SK-N-SH treated with all-trans-retinoic acid at 6 μM for 48 hours (cell line): ENCODE measurements at regions not wholly inside any gene's neighbourhood (a gene's known extent, or its start where the extent isn't known, plus 50 kb on each side); places are given as distances from the start of the nearest gene placed in this dataset.

Source experiments
- ATAC-seq: fragments of 200-7000 bp; cut with Tn5 transposase; 3 replicates; pipeline ENCODE4 v1.9.1; 2020; ENCODE audit warnings: mild to moderate bottlenecking, moderate library complexity
- BACH2 ChIP-seq: fragments of 250-450 bp; sonication (Bioruptor Pico); IDR thresholded peaks from 2 replicates; pipeline ENCODE4 v1.9.0; 2021; ENCODE audit warnings: mild to moderate bottlenecking, borderline replicate concordance
- CREB5 ChIP-seq: fragments of 250-450 bp; sonication (Bioruptor Pico); IDR thresholded peaks from 2 replicates; pipeline ENCODE4 v1.5.1; 2020; ENCODE audit warnings: low read depth, mild to moderate bottlenecking, moderate library complexity
- CSDC2 ChIP-seq: fragments of 250-450 bp; sonication (Bioruptor Pico); IDR thresholded peaks from 2 replicates; pipeline ENCODE4 v1.5.0; 2020; ENCODE audit warnings: mild to moderate bottlenecking, moderate library complexity
- CSRNP3 ChIP-seq: fragments of 250-450 bp; sonication (Bioruptor Pico); IDR thresholded peaks from 2 replicates; pipeline ENCODE4 v1.5.1; 2021; ENCODE audit warnings: mild to moderate bottlenecking, moderate library complexity
- ESRRG ChIP-seq: fragments of 250-450 bp; sonication (Bioruptor Pico); IDR thresholded peaks from 2 replicates; pipeline ENCODE4 v1.6.1; 2021; ENCODE audit warnings: mild to moderate bottlenecking
- GLIS3 ChIP-seq: fragments of 250-450 bp; sonication (Bioruptor Pico); IDR thresholded peaks from 2 replicates; pipeline ENCODE4 v1.5.0; 2020; ENCODE audit warnings: mild to moderate bottlenecking, moderate library complexity
- ISL1 ChIP-seq: fragments of 250-450 bp; sonication (Bioruptor Pico); IDR thresholded peaks from 2 replicates; pipeline ENCODE4 v2.1.2; 2022; ENCODE audit warnings: mild to moderate bottlenecking, moderate library complexity
- PATZ1 ChIP-seq: fragments of 250-450 bp; sonication (Bioruptor Pico); IDR thresholded peaks from 2 replicates; pipeline ENCODE4 v1.8.0; 2020; ENCODE audit warnings: mild to moderate bottlenecking, moderate library complexity, borderline replicate concordance
- POU6F1 ChIP-seq: fragments of 250-450 bp; sonication (Bioruptor Pico); IDR thresholded peaks from 2 replicates; pipeline ENCODE4 v1.8.0; 2021; ENCODE audit warnings: low read depth, mild to moderate bottlenecking, moderate library complexity, borderline replicate concordance
- PPARA ChIP-seq: fragments of 250-450 bp; sonication (Bioruptor Pico); IDR thresholded peaks from 2 replicates; pipeline ENCODE4 v1.5.0; 2020; ENCODE audit warnings: mild to moderate bottlenecking, borderline replicate concordance
- RARB ChIP-seq: fragments of 250-450 bp; sonication (Bioruptor Pico); IDR thresholded peaks from 2 replicates; pipeline ENCODE4 v1.8.0; 2021; ENCODE audit warnings: mild to moderate bottlenecking, moderate library complexity
- SNAI2 ChIP-seq: fragments of 250-450 bp; sonication (Bioruptor Pico); IDR thresholded peaks from 2 replicates; pipeline ENCODE4 v1.5.0; 2020; ENCODE audit warnings: mild to moderate bottlenecking, moderate library complexity
- TCF4 ChIP-seq: fragments of 250-450 bp; sonication (Bioruptor Pico); IDR thresholded peaks from 2 replicates; pipeline ENCODE4 v1.8.0; 2021; ENCODE audit warnings: mild to moderate bottlenecking, moderate library complexity, borderline replicate concordance
- TOX ChIP-seq: fragments of 250-450 bp; sonication (Bioruptor Pico); IDR thresholded peaks from 2 replicates; pipeline ENCODE4 v1.8.0; 2021; ENCODE audit warnings: mild to moderate bottlenecking, moderate library complexity, borderline replicate concordance
- TSHZ2 ChIP-seq: fragments of 250-450 bp; sonication (Bioruptor Pico); IDR thresholded peaks from 2 replicates; pipeline ENCODE4 v1.5.0; 2020; ENCODE audit warnings: mild to moderate bottlenecking, moderate library complexity
- ZC3H10 ChIP-seq: fragments of 250-450 bp; sonication (Bioruptor Pico); IDR thresholded peaks from 2 replicates; pipeline ENCODE4 v1.5.1; 2021; ENCODE audit warnings: mild to moderate bottlenecking, moderate library complexity
- ZFP3 ChIP-seq: fragments of 250-450 bp; sonication (Bioruptor Pico); IDR thresholded peaks from 2 replicates; pipeline ENCODE4 v1.5.0; 2020; ENCODE audit warnings: mild to moderate bottlenecking, moderate library complexity
- ZFP30 ChIP-seq: fragments of 450-650 bp; formaldehyde crosslinking; IDR thresholded peaks from 2 replicates; pipeline ENCODE4 v1.5.0; 2022; ENCODE audit warnings: mild to moderate bottlenecking, moderate library complexity
- ZNF565 ChIP-seq: fragments of 450-650 bp; formaldehyde crosslinking; conservative IDR thresholded peaks from 2 replicates; pipeline ENCODE4 v1.5.0; 2020; ENCODE audit warnings: low read depth, mild to moderate bottlenecking, moderate library complexity
- ZNF70 ChIP-seq: fragments of 450-650 bp; formaldehyde crosslinking; IDR thresholded peaks from 2 replicates; pipeline ENCODE4 v1.5.0; 2020; ENCODE audit warnings: mild to moderate bottlenecking, moderate library complexity

- TF ChIP-seq RARB (CRISPR knock-in tag) (no peak), ZNF70 (CRISPR knock-in tag) (no peak), SNAI2 (CRISPR knock-in tag) (no peak), ZFP30 (no peak), CSDC2 (CRISPR knock-in tag) (no peak), TOX (no peak), PPARA (CRISPR knock-in tag) (no peak), ZC3H10 (CRISPR knock-in tag) (no peak), BACH2 (CRISPR knock-in tag) (no peak), PATZ1 (CRISPR knock-in tag) (no peak), ZNF565 (no peak), TSHZ2 (CRISPR knock-in tag) (no peak), POU6F1 (CRISPR knock-in tag) (no peak), ZFP3 (CRISPR knock-in tag) (no peak), ESRRG (CRISPR knock-in tag) (no peak)
- ATAC-seq, result no peak
These were observed 262.6 kb upstream of the HS6ST1 start for GRCh38 chr2:128580988-128581848.

GRCh38 chr2:128581849-128582244 is 263.2 kb upstream of the HS6ST1 start:
- no peak for ATAC-seq
- TF ChIP-seq ISL1 (CRISPR knock-in tag), result no peak

GRCh38 chr2:128584296-128584890 is 265.7 kb upstream of the HS6ST1 start:
- TF ChIP-seq CREB5 (CRISPR knock-in tag) (no peak), CSRNP3 (CRISPR knock-in tag) (no peak), TSHZ2 (CRISPR knock-in tag) (no peak), BACH2 (CRISPR knock-in tag) (no peak), ISL1 (CRISPR knock-in tag) (no peak), RARB (CRISPR knock-in tag) (no peak), GLIS3 (no peak), TOX (no peak), ZFP3 (CRISPR knock-in tag) (no peak), SNAI2 (CRISPR knock-in tag) (no peak), ZFP30 (no peak), TCF4 (CRISPR knock-in tag) (no peak), ZNF70 (CRISPR knock-in tag) (no peak), PATZ1 (CRISPR knock-in tag) (no peak), CSDC2 (CRISPR knock-in tag) (no peak)
- ATAC-seq, result no peak
